Stomach smooth muscle (tissue), 2 donors: ENCODE measurements at regions not wholly inside any gene's neighbourhood (a gene's known extent, or its start where the extent isn't known, plus 50 kb on each side); places are given as distances from the start of the nearest gene placed in this dataset.

Experiments used
- H3K27ac ChIP-seq: one replicate; pipeline ENCODE4 v1.7.0; 2013; ENCODE audit warnings: mild to moderate bottlenecking, low read length, inconsistent platforms
- H3K27me3 ChIP-seq, 2 donors: one replicate each; pipeline ENCODE4 v1.7.0; 2013; ENCODE audit warnings: low read length in 2 of 2; ENCODE audit not compliant: insufficient read depth in 2 of 2, control insufficient read depth in 1 of 2
- H3K36me3 ChIP-seq, 2 donors: one replicate each; pipeline ENCODE4 v1.7.0; 2013; ENCODE audit warnings: low read length in 2 of 2; ENCODE audit not compliant: control insufficient read depth in 2 of 2, insufficient read depth in 2 of 2
- H3K4me1 ChIP-seq: one replicate; pipeline ENCODE4 v1.7.0; 2013; ENCODE audit warnings: low read length; ENCODE audit not compliant: control insufficient read depth, insufficient read depth
- H3K4me3 ChIP-seq, 2 donors: one replicate each; pipeline ENCODE4 v1.7.0; 2013; ENCODE audit warnings: low read length in 2 of 2
- H3K9ac ChIP-seq, 2 donors: one replicate each; pipeline ENCODE4 v1.7.0; 2013; ENCODE audit warnings: low read length in 2 of 2, mild to moderate bottlenecking in 1 of 2
- H3K9me3 ChIP-seq, 2 donors: one replicate each; pipeline ENCODE4 v1.7.0; 2013; ENCODE audit warnings: low read length in 2 of 2; ENCODE audit not compliant: control insufficient read depth in 2 of 2
- donor health status: healthy.
- donor health status: Pancreatic carcinoma.

- Histone ChIP-seq H3K4me3 (no peak overlapping the region), H3K4me1 (no peaks in the 10 kb centered on the region), H3K27ac (no peak overlapping the region), H3K9ac (no peak overlapping the region), H3K27me3 (no peaks in the 10 kb centered on the region), H3K9me3 (no peaks in the 10 kb centered on the region), H3K36me3 (no peaks in the 10 kb centered on the region)
Measured at GRCh38 chr7:145065473-145065872, 229.6 kb upstream of the TPK1 start.

- Histone ChIP-seq H3K4me3 (no peak overlapping the region), H3K27me3 (no peaks in the 10 kb centered on the region), H3K9me3 (no peaks in the 10 kb centered on the region), H3K27ac (no peak overlapping the region), H3K4me1 (no peaks in the 10 kb centered on the region), H3K36me3 (no peaks in the 10 kb centered on the region), H3K9ac (no peak overlapping the region)
Measured at GRCh38 chr7:145064114-145064513, 228.3 kb upstream of the TPK1 start.

GRCh38 chr7:145053781-145054180 lies 217.9 kb upstream of the TPK1 start:
- Histone ChIP-seq H3K9me3 (no peaks in the 10 kb centered on the region), H3K4me3 (no peak overlapping the region), H3K27ac (no peak overlapping the region), H3K9ac (no peak overlapping the region), H3K27me3 (no peaks in the 10 kb centered on the region), H3K4me1 (no peaks in the 10 kb centered on the region), H3K36me3 (no peaks in the 10 kb centered on the region)

- H3K9me3 ChIP-seq: no peaks in the 10 kb centered on the region
- no peak overlapping the region for H3K27ac ChIP-seq
- no peaks in the 10 kb centered on the region for H3K27me3 ChIP-seq
- no peak overlapping the region for H3K4me3 ChIP-seq
- no peaks in the 10 kb centered on the region for H3K4me1 ChIP-seq
- no peaks in the 10 kb centered on the region for H3K36me3 ChIP-seq
- H3K9ac ChIP-seq: no peak overlapping the region
Measured at GRCh38 chr7:145050415-145050814, 214.6 kb upstream of the TPK1 start.

GRCh38 chr7:145036604-145037405 lies 201.0 kb upstream of the TPK1 start:
- Histone ChIP-seq H3K36me3 (no peaks in the 10 kb centered on the region), H3K9ac (no peak overlapping the region), H3K9me3 (no peaks in the 10 kb centered on the region), H3K27ac (no peak overlapping the region), H3K27me3 (no peaks in the 10 kb centered on the region), H3K4me1 (no peaks in the 10 kb centered on the region), H3K4me3 (no peak overlapping the region)

- no peak overlapping the region for H3K9ac ChIP-seq
- H3K4me1 ChIP-seq: no peaks in the 10 kb centered on the region
- H3K27ac ChIP-seq: no peak overlapping the region
- H3K27me3 ChIP-seq: no peaks in the 10 kb centered on the region
- no peak overlapping the region for H3K4me3 ChIP-seq
- no peaks in the 10 kb centered on the region for H3K36me3 ChIP-seq
- no peaks in the 10 kb centered on the region for H3K9me3 ChIP-seq
Measured at GRCh38 chr7:145031162-145031561, 195.3 kb upstream of the TPK1 start.

- Histone ChIP-seq H3K36me3 (no peaks in the 10 kb centered on the region), H3K9me3 (no peaks in the 10 kb centered on the region), H3K4me1 (no peaks in the 10 kb centered on the region), H3K27ac (no peak overlapping the region), H3K4me3 (no peak overlapping the region), H3K9ac (no peak overlapping the region), H3K27me3 (no peaks in the 10 kb centered on the region)
Measured at GRCh38 chr7:145030754-145031153, 194.9 kb upstream of the TPK1 start.

GRCh38 chr7:145020454-145020853 lies 184.6 kb upstream of the TPK1 start:
- Histone ChIP-seq H3K9ac (no peak overlapping the region), H3K27ac (no peak overlapping the region), H3K9me3 (no peaks in the 10 kb centered on the region), H3K4me1 (no peaks in the 10 kb centered on the region), H3K36me3 (no peaks in the 10 kb centered on the region), H3K27me3 (no peaks in the 10 kb centered on the region), H3K4me3 (no peak overlapping the region)

- Histone ChIP-seq H3K9ac (no peak overlapping the region), H3K36me3 (no peaks in the 10 kb centered on the region), H3K4me3 (no peak overlapping the region), H3K9me3 (no peaks in the 10 kb centered on the region), H3K27me3 (no peaks in the 10 kb centered on the region), H3K27ac (no peak overlapping the region), H3K4me1 (no peaks in the 10 kb centered on the region)
Measured at GRCh38 chr7:145016068-145016467, 180.2 kb upstream of the TPK1 start.

GRCh38 chr7:145009876-145010275 lies 174.0 kb upstream of the TPK1 start:
- Histone ChIP-seq H3K27ac (no peak overlapping the region), H3K36me3 (no peaks in the 10 kb centered on the region), H3K4me1 (no peaks in the 10 kb centered on the region), H3K9me3 (no peaks in the 10 kb centered on the region), H3K9ac (no peak overlapping the region), H3K4me3 (no peak overlapping the region), H3K27me3 (no peaks in the 10 kb centered on the region)

- Histone ChIP-seq H3K9me3 (peaks cover 0 to 2% of the 10 kb centered on the region in 2 donors), H3K4me3 (no peak overlapping the region), H3K27ac (no peak overlapping the region), H3K36me3 (no peaks in the 10 kb centered on the region), H3K27me3 (no peaks in the 10 kb centered on the region), H3K9ac (no peak overlapping the region), H3K4me1 (no peaks in the 10 kb centered on the region)
Measured at GRCh38 chr7:145005601-145006000, 169.7 kb upstream of the TPK1 start.
